ENCODE measurements at regions not wholly inside any gene's neighbourhood (a gene's known extent, or its start where the extent isn't known, plus 50 kb on each side); places are given as distances from the start of the nearest gene placed in this dataset.

DNA sequence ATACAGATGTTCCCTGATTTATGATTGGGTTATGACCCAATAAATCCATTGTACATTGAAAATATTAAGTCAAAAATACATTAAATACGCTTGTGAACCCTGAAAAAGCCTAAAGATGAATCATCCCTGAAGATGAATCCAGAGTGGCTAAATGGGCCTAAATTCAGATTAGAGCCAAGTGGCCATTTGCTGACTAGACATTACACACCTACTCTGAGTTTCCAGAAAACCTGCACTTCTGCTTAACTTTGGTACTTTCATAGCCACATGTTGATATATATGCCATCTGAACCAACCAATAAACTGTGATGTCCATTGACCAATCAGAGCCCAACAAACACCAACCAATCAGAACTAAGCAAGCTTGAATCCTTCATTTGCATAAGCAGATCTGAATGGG is 106.9 kb downstream of the WT1 start:
- peaks cover 7% of the 10 kb centered on the region for H3K4me1 Mint-ChIP-seq
- Histone ChIP-seq H3K79me2 (ENCODE audit: insufficient read depth, low read length) (no peaks in the 10 kb centered on the region), H3K4me1 (ENCODE audit: control insufficient read depth in 1 of 2, insufficient read depth in 2 of 2, low read length in 2 of 2) (peaks cover 0 to 5% of the 10 kb centered on the region in 2 donors), H3K36me3 (replicated peaks in 1 of 2; ENCODE audit: control insufficient read depth in 1 of 2, insufficient read depth in 2 of 2, low read length in 2 of 2) (no peaks in the 10 kb centered on the region), H4K20me1 (ENCODE audit: insufficient read depth, low read length) (no peaks in the 10 kb centered on the region), H3K27me3 (ENCODE audit: control insufficient read depth in 2 of 2, insufficient read depth in 2 of 2, low read length in 2 of 2) (peaks cover 2 to 16% of the 10 kb centered on the region in 2 donors), H3K4me2 (replicated peaks; ENCODE audit: extremely low read depth, low read length, poor library complexity, severe bottlenecking) (no peak overlapping the region), H3K9me3 (replicated peaks in 1 of 2; ENCODE audit: control insufficient read depth in 1 of 2, insufficient read depth in 1 of 2, low read length in 2 of 2) (no peaks in the 10 kb centered on the region), H3K27ac (ENCODE audit: low read depth in 1 of 2, low read length in 2 of 2) (no peak overlapping the region), H3K4me3 (replicated peaks in 1 of 3; ENCODE audit: low read depth in 2 of 3, low read length in 3 of 3) (no peak overlapping the region), H3K9ac (ENCODE audit: insufficient read depth, low read length, poor library complexity, severe bottlenecking) (no peak overlapping the region), H2AFZ (ENCODE audit: insufficient read depth, low read depth, low read length, poor library complexity, severe bottlenecking) (no peak overlapping the region)
- intact Hi-C loops (cut with micrococcal nuclease): no loop called here
- H3K4me3 Mint-ChIP-seq: no peak overlapping the region
- H3K27ac Mint-ChIP-seq: no peak overlapping the region
- DNase-seq: no peak
- no peaks in the 10 kb centered on the region for H3K36me3 Mint-ChIP-seq
- TF ChIP-seq, protein P1, sequence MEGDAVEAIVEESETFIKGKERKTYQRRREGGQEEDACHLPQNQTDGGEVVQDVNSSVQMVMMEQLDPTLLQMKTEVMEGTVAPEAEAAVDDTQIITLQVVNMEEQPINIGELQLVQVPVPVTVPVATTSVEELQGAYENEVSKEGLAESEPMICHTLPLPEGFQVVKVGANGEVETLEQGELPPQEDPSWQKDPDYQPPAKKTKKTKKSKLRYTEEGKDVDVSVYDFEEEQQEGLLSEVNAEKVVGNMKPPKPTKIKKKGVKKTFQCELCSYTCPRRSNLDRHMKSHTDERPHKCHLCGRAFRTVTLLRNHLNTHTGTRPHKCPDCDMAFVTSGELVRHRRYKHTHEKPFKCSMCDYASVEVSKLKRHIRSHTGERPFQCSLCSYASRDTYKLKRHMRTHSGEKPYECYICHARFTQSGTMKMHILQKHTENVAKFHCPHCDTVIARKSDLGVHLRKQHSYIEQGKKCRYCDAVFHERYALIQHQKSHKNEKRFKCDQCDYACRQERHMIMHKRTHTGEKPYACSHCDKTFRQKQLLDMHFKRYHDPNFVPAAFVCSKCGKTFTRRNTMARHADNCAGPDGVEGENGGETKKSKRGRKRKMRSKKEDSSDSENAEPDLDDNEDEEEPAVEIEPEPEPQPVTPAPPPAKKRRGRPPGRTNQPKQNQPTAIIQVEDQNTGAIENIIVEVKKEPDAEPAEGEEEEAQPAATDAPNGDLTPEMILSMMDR (IDR thresholded peaks at IDR 0.05): no peak
- WGBS (ENCODE audit: insufficient coverage): 100% methylated on average over 1 of the region's 1 CpG
- H3K27me3 Mint-ChIP-seq (ENCODE audit: low read depth in 3 of 3): peaks cover 17 to 20% (median 19%) of the 10 kb centered on the region in 3 donors
- peaks cover 0 to 7% (median 0%) of the 10 kb centered on the region in 7 donors for H3K9me3 Mint-ChIP-seq

DNA sequence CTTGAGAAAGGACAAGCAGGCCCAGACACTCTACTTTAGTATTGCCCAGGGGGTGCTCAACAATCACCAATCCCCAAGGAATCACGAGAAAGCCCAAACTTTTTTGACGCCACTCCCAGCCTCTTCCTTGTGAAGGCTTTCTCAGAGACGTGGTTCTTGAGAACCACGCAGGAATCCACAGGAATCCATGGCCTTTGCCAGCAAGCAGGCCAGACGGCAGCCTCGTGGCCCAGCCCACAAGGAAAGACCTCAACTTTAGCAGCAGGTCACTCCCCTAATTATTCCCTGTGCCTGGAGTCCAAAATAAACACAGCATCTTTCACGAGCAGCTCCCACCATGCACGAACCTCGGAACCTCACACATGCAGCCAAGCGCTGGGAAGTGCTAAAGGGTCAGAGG is 104.2 kb downstream of the WT1 start:
- DNase-seq: no peak
- TF ChIP-seq, protein P1 (IDR thresholded peaks at IDR 0.05): no peak
- no peak overlapping the region for H2AFZ ChIP-seq (ENCODE audit: insufficient read depth, low read depth, low read length, poor library complexity, severe bottlenecking)
- H3K4me3 ChIP-seq (replicated peaks in 1 of 3; ENCODE audit: low read depth in 2 of 3, low read length in 3 of 3): no peak overlapping the region
- H3K4me2 ChIP-seq (replicated peaks; ENCODE audit: extremely low read depth, low read length, poor library complexity, severe bottlenecking): no peak overlapping the region
- H3K9me3 Mint-ChIP-seq: peaks cover 6 to 15% (median 9%) of the 10 kb centered on the region in 7 donors
- peaks cover 38 to 44% (median 43%) of the 10 kb centered on the region in 3 donors for H3K27me3 Mint-ChIP-seq (ENCODE audit: low read depth in 3 of 3)
- no peak overlapping the region for H3K27ac Mint-ChIP-seq
- peaks cover 0 to 3% of the 10 kb centered on the region in 2 donors for H3K36me3 Mint-ChIP-seq
- H3K4me1 Mint-ChIP-seq: peaks cover 14% of the 10 kb centered on the region
- H3K79me2 ChIP-seq (ENCODE audit: insufficient read depth, low read length): no peaks in the 10 kb centered on the region
- peaks cover 8 to 12% of the 10 kb centered on the region in 2 donors for H3K9me3 ChIP-seq (replicated peaks in 1 of 2; ENCODE audit: control insufficient read depth in 1 of 2, insufficient read depth in 1 of 2, low read length in 2 of 2)
- H3K27ac ChIP-seq (ENCODE audit: low read depth in 1 of 2, low read length in 2 of 2): no peak overlapping the region
- H4K20me1 ChIP-seq (ENCODE audit: insufficient read depth, low read length): no peaks in the 10 kb centered on the region
- no peak overlapping the region for H3K4me3 Mint-ChIP-seq
- H3K4me1 ChIP-seq (ENCODE audit: control insufficient read depth in 1 of 2, insufficient read depth in 2 of 2, low read length in 2 of 2): peaks cover 6 to 12% of the 10 kb centered on the region in 2 donors
- peaks cover 6 to 35% of the 10 kb centered on the region in 2 donors for H3K27me3 ChIP-seq (ENCODE audit: control insufficient read depth in 2 of 2, insufficient read depth in 2 of 2, low read length in 2 of 2)
- WGBS (ENCODE audit: insufficient coverage): 95% methylated on average over 10 of the region's 10 CpGs
- no peak overlapping the region for H3K9ac ChIP-seq (ENCODE audit: insufficient read depth, low read length, poor library complexity, severe bottlenecking)
- intact Hi-C loops (cut with micrococcal nuclease): no loop called here
- no peaks in the 10 kb centered on the region for H3K36me3 ChIP-seq (replicated peaks in 1 of 2; ENCODE audit: control insufficient read depth in 1 of 2, insufficient read depth in 2 of 2, low read length in 2 of 2)
